ENCODE measurements at regions not wholly inside any gene's neighbourhood (a gene's known extent, or its start where the extent isn't known, plus 50 kb on each side); places are given as distances from the start of the nearest gene placed in this dataset.

DNA sequence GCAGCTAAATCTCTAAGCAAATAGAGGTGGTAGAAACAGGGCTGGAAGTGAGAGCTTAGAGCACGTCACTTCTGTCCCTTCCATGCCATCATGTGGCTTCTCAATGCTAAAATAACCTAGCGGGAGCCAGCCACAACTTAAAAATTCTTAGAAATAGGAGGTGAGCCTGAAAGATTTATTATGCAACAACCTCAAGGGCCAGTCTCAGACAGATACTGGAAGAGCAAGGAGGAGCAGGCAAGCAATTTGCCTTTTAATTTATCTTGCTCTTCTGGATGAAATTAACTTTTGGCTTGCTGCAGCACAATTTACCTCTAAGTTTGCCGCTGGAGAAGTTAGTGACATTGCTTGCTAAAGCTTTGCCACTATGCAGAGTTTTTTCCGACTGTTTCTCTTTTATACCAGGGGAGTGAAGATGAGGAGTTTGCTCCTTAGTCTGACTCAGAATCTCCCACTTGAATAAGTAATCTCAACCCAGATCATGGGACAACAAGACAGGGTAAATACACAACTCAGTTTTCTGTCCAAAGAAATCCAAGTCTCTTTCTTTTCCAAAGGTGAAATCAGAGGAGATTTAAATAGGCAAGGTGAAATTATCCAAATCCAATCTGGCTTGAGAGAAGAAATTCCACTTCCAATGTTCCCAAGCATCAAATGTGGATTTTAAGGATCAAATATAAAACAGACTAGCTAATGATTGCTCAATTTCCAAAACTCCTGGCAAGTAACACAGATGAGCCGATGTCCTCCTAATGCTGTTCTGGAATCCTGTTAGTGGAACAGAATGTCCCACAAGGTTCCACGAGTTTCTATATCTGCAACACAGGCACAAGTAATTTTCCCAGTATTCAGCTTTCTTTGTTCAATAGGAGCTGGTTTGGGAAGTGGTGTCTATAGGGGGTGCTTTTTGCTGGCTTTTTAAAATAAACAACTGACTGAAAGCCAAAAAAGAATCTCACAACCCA, 329.4 kb upstream of the RORA start:
- TF ChIP-seq CTCF (conservative IDR thresholded peaks at IDR 0.05; ENCODE audit: low read depth, low read length): no peak
- no peak overlapping the region for H3K4me3 ChIP-seq (ENCODE audit: low read length)
- no peak for DNase-seq (ENCODE audit: low read depth)

DNA sequence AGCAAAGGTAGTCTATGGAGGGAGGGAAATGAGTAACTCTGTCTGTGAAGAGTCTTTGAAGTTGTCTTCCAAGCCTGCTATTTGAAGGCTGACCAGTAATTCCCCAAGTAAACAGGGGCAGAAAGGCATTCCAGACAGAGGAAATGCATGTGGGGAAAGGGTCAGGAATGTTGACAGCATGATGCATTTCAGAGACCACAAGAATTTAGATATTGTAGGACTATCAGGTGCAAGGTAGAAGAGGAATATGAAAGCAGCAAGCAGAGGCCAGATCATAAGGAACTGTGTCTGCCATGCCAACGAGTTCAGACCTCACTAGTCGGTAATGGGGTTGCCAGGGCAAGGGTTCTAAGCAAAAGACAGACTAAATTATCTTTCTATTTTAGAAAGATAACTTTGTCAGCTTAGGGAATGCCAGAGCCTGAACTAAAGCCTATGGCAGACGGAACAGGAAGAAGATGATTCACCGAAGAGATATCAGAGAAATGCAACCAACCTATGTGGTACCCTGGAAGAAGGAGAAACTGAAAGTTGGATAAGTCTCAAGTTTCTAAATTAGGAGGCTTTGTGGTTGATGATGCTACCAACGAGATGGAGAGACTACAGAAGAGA, 327.0 kb upstream of the RORA start:
- no peak overlapping the region for H3K4me3 ChIP-seq (ENCODE audit: low read length)
- no peak for TF ChIP-seq CTCF (conservative IDR thresholded peaks at IDR 0.05; ENCODE audit: low read depth, low read length)
- peak; percentile 26 for DNase-seq (ENCODE audit: low read depth)

- no peak for TF ChIP-seq CTCF (conservative IDR thresholded peaks at IDR 0.05; ENCODE audit: low read depth, low read length)
- H3K4me3 ChIP-seq (ENCODE audit: low read length): no peak overlapping the region
- DNase-seq (ENCODE audit: low read depth): no peak
Observed at GRCh38 chr15:61549727-61550126, 320.6 kb upstream of the RORA start.

GRCh38 chr15:61545763-61546162, 316.7 kb upstream of the RORA start:
- no peak for DNase-seq (ENCODE audit: low read depth)

DNA sequence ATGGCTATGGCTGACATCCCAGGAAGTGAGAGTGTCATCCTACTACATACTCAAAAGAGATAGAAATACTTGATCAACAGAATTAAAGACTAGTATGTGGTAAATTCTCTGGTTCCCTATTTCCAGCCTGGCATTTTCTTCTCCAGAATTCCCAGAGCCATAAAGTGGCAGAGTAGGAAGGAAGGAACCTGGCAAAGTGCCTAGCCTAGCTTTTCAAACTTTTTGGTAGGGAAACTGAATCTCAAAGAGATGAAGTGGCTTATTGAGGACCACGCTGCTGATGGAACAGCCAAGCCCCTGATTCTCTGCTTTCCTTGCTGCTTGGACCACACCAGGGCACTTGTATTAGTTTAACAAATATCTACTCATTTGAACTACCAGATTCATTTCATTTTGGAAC, 312.4 kb upstream of the RORA start:
- TF ChIP-seq CTCF (conservative IDR thresholded peaks at IDR 0.05; ENCODE audit: low read depth, low read length): no peak

More at GRCh38 chr15:61545763-61546162, 316.7 kb upstream of the RORA start:
- TF ChIP-seq CTCF (conservative IDR thresholded peaks at IDR 0.05; ENCODE audit: low read depth, low read length): no peak
- no peak overlapping the region for H3K4me3 ChIP-seq (ENCODE audit: low read length)

DNA sequence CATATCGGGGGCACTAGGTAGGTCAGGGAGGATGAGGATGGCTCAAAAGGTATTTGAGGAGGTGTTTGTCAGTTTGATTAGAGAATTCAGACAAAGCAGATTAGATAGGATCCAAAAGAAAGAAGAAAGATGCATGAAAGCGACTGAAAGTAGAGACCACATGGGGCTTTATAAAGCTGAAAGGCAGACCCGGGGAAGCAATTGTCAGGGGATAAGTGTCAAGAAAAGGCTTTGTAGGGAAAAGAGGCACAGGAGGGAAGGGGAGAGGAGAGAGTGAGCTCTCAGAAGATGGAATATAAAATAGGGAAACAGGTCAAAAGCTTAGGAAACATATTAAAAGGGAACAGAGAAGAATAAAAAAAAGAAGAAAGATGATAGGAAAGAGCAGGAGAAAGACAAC, 308.2 kb upstream of the RORA start:
- no peak overlapping the region for H3K4me3 ChIP-seq (ENCODE audit: low read length)
- TF ChIP-seq CTCF (conservative IDR thresholded peaks at IDR 0.05; ENCODE audit: low read depth, low read length): no peak
- no peak for DNase-seq (ENCODE audit: low read depth)

More for the DNA sequence above, 312.4 kb upstream of the RORA start:
- no peak for DNase-seq (ENCODE audit: low read depth)
- H3K4me3 ChIP-seq (ENCODE audit: low read length): no peak overlapping the region
